Nucleus accumbens (tissue), 56 donors: ENCODE measurements at regions not wholly inside any gene's neighbourhood (a gene's known extent, or its start where the extent isn't known, plus 50 kb on each side); places are given as distances from the start of the nearest gene placed in this dataset.

Experiments
- DNase-seq, 56 donors: peaks; one replicate each; lab custom pipeline; 2025; lab: John Stamatoyannopoulos, UW

- no peak for DNase-seq
Observed at GRCh38 chr3:107943786-107944523, 146.9 kb downstream of the CD47 start.

GRCh38 chr3:107942951-107943749 lies 147.7 kb downstream of the CD47 start:
- no peak for DNase-seq

- no peak for DNase-seq
Observed at GRCh38 chr3:107942244-107942643, 148.6 kb downstream of the CD47 start.

GRCh38 chr3:107939691-107940442 lies 151.0 kb downstream of the CD47 start:
- DNase-seq, result no peak

- peak in 5 of 56 donors; percentile 1 to 6 (median 2) for DNase-seq
Observed at GRCh38 chr3:107938143-107938542, 152.7 kb downstream of the CD47 start.

- no peak for DNase-seq
Observed at GRCh38 chr3:107934808-107935207, 156.0 kb downstream of the CD47 start.

GRCh38 chr3:107933450-107933849 lies 157.4 kb downstream of the CD47 start:
- DNase-seq, result no peak

GRCh38 chr3:107931326-107931725 lies 159.5 kb downstream of the CD47 start:
- no peak for DNase-seq

GRCh38 chr3:107929088-107929487 lies 161.7 kb downstream of the CD47 start:
- DNase-seq, result no peak

- peak in 25 of 56 donors; percentile 2 to 73 (median 44) for DNase-seq
Observed at GRCh38 chr3:107928084-107928445, 162.8 kb downstream of the CD47 start.

GRCh38 chr3:107927361-107928083 lies 163.3 kb downstream of the CD47 start:
- peak; percentile 31 to 94 (median 80) for DNase-seq

- DNase-seq, result no peak
Observed at GRCh38 chr3:107925851-107926250, 165.0 kb downstream of the CD47 start.

GRCh38 chr3:107921038-107921437 lies 169.8 kb downstream of the CD47 start:
- DNase-seq, result no peak

- no peak for DNase-seq
Observed at GRCh38 chr3:107920538-107920937, 170.3 kb downstream of the CD47 start.

GRCh38 chr3:107919239-107919638 lies 171.6 kb downstream of the CD47 start:
- no peak for DNase-seq

- DNase-seq, result no peak
Observed at GRCh38 chr3:107916171-107916570, 174.7 kb downstream of the CD47 start.

GRCh38 chr3:107915706-107916105 lies 175.1 kb downstream of the CD47 start:
- DNase-seq, result no peak

- DNase-seq, result no peak
Observed at GRCh38 chr3:107913701-107914100, 177.1 kb downstream of the CD47 start.

- no peak for DNase-seq
Observed at GRCh38 chr3:107911337-107912000, 179.4 kb downstream of the CD47 start.

- no peak for DNase-seq
Observed at GRCh38 chr3:107910713-107911259, 180.0 kb downstream of the CD47 start.
